ENCODE measurements at regions not wholly inside any gene's neighbourhood (a gene's known extent, or its start where the extent isn't known, plus 50 kb on each side); places are given as distances from the start of the nearest gene placed in this dataset.

- H3K36me3 ChIP-seq = no peaks in the 10 kb centered on the region
- H3K9me3 ChIP-seq = no peaks in the 10 kb centered on the region
- TF ChIP-seq CTCF (IDR thresholded peaks at IDR 0.05) = no peak
- H3K4me3 ChIP-seq = no peak overlapping the region
- no peak overlapping the region for H3K27ac ChIP-seq
- no peaks in the 10 kb centered on the region for H3K4me1 ChIP-seq
- ATAC-seq (no peak), DNase-seq (no peak)
- intact Hi-C loops (cut with DNase I) = no loop called here
- no peaks in the 10 kb centered on the region for H3K27me3 ChIP-seq
Measured at GRCh38 chr11:106369224-106369623, 291.8 kb downstream of the AASDHPPT start.

DNA sequence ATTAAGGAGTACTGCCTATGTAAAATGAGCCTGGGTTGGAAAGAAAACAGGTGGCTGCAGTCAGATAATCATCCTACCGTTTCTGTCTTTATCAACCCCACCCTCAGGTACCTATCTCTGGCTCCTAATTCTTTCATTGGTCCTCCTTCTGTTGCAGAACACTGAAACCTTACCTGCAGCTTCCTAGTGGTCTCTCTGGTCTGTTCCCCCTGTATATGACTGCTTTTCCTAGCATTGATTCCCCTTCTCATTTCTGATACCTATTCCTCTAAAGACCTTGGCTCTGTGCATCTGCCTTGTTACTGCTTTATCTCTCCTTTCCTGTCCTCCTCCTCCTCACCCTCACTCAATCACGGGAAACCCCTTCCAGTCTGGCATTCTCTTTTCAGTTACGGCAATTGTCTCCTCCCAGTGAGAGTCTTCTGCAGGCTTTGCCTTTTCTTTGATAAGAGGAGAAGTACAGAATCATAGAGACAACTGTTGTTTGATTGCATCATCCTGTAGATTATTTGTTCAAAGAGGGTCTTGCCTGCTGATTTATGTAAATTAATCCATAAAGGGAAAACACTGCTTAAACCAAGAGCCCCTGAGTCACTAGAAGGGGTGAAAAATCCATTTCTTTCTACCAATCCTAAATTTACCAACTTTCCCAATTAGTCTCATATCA is 301.2 kb downstream of the AASDHPPT start:
- intact Hi-C loops (cut with DNase I) = no loop called here
- Histone ChIP-seq H3K9me3 (no peaks in the 10 kb centered on the region), H3K36me3 (no peaks in the 10 kb centered on the region), H3K27ac (no peak overlapping the region), H3K4me1 (no peaks in the 10 kb centered on the region), H3K27me3 (no peaks in the 10 kb centered on the region), H3K4me3 (no peak overlapping the region)
- no peak for TF ChIP-seq CTCF (IDR thresholded peaks at IDR 0.05)
- DNase-seq (no peak), ATAC-seq (no peak)

GRCh38 chr11:106379265-106379664 is 301.8 kb downstream of the AASDHPPT start:
- ATAC-seq (no peak), DNase-seq (no peak)
- TF ChIP-seq CTCF (IDR thresholded peaks at IDR 0.05) = no peak
- intact Hi-C loops (cut with DNase I) = no loop called here
- H3K9me3 ChIP-seq = no peaks in the 10 kb centered on the region
- no peaks in the 10 kb centered on the region for H3K4me1 ChIP-seq
- no peaks in the 10 kb centered on the region for H3K36me3 ChIP-seq
- no peak overlapping the region for H3K4me3 ChIP-seq
- H3K27ac ChIP-seq = no peak overlapping the region
- H3K27me3 ChIP-seq = no peaks in the 10 kb centered on the region

- Histone ChIP-seq H3K36me3 (no peaks in the 10 kb centered on the region), H3K4me1 (no peaks in the 10 kb centered on the region), H3K4me3 (no peak overlapping the region), H3K27me3 (no peaks in the 10 kb centered on the region), H3K27ac (no peak overlapping the region), H3K9me3 (no peaks in the 10 kb centered on the region)
- ATAC-seq (no peak), DNase-seq (no peak)
- TF ChIP-seq CTCF (IDR thresholded peaks at IDR 0.05) = no peak
- intact Hi-C loops (cut with DNase I) = no loop called here
Measured at GRCh38 chr11:106379712-106380111, 302.2 kb downstream of the AASDHPPT start.

DNA sequence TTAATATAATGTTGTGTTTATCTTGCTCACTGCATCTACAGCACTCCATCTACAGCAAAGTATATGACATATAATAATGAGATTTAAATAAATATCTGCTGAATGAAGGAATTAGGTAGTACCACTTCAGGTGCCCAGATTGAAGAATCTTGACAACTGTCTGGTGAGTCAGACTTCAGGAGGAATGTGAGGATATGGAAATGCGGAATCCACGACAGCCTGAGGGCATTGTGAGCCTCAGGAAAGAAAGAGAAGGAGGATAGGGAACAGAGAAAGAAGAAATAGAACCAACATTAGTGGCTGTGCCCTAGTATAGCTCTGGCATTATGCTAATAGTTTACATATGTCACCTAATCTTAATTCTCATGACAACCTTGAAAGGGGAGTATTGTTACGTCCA is 304.4 kb downstream of the AASDHPPT start:
- Histone ChIP-seq H3K27me3 (no peaks in the 10 kb centered on the region), H3K36me3 (no peaks in the 10 kb centered on the region), H3K4me1 (no peaks in the 10 kb centered on the region), H3K27ac (no peak overlapping the region), H3K9me3 (no peaks in the 10 kb centered on the region), H3K4me3 (no peak overlapping the region)
- TF ChIP-seq CTCF (IDR thresholded peaks at IDR 0.05) = no peak
- intact Hi-C loops (cut with DNase I) = no loop called here
- DNase-seq = no peak
- ATAC-seq = no peak

All from left lung (tissue), 4 donors.